Panc1 (cell line): ENCODE measurements at regions not wholly inside any gene's neighbourhood (a gene's known extent, or its start where the extent isn't known, plus 50 kb on each side); places are given as distances from the start of the nearest gene placed in this dataset.

Experiments
- POLR2AphosphoS5 ChIP-seq: IDR thresholded peaks from 2 replicates; pipeline ENCODE4 v1.6.1; 2012; ENCODE audit warnings: mild to moderate bottlenecking, low read depth, low read length, moderate library complexity
- SIN3A ChIP-seq: IDR thresholded peaks from 2 replicates; pipeline ENCODE4 v1.6.1; 2012; ENCODE audit warnings: low read depth, mild to moderate bottlenecking, low read length, moderate library complexity, borderline replicate concordance; ENCODE audit not compliant: insufficient read depth
- TF ChIP-seq, protein P1 (sequence below): fragments of 450-650 bp; IDR thresholded peaks from 2 replicates; pipeline ENCODE4 v1.5.1; 2017; ENCODE audit warnings: mild to moderate bottlenecking
- TF ChIP-seq, protein P2 (sequence below), 2 experiments: IDR thresholded peaks; 2 replicates each; pipeline ENCODE4 v1.6.1; 2011 to 2012; ENCODE audit warnings: low read depth in 2 of 2, control low read depth in 1 of 2, low read length in 1 of 2, mild to moderate bottlenecking in 1 of 2, moderate library complexity in 1 of 2; ENCODE audit not compliant: insufficient read depth in 1 of 2

DNA sequence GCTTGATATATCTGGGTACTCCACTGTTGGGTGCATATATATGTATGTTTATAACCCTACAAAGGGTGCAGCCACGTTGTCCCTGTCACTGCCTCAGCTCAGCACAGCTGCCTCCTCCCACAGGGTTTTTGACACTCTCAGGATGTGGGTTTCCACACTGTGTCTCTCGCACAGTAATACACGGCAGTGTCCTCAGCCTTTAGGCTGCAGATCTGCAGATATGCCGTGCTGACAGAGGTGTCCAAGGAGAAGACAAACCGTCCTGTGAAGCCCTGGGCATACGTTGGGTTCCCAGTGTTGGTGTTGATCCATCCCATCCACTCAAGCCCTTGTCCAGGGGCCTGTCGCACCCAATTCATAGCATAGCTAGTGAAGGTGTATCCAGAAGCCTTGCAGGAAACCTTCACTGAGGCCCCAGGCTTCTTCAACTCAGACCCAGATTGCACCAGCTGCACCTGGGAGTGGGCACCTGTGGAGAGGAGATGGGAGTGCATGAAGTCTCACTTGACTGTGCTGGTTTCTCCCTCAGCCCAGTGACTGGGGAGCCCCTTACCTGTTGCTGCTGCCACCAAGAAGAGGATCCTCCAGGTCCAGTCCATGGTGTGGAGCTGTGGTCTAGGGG, 498.7 kb downstream of the TMEM121 start:
- TF ChIP-seq, protein P1, sequence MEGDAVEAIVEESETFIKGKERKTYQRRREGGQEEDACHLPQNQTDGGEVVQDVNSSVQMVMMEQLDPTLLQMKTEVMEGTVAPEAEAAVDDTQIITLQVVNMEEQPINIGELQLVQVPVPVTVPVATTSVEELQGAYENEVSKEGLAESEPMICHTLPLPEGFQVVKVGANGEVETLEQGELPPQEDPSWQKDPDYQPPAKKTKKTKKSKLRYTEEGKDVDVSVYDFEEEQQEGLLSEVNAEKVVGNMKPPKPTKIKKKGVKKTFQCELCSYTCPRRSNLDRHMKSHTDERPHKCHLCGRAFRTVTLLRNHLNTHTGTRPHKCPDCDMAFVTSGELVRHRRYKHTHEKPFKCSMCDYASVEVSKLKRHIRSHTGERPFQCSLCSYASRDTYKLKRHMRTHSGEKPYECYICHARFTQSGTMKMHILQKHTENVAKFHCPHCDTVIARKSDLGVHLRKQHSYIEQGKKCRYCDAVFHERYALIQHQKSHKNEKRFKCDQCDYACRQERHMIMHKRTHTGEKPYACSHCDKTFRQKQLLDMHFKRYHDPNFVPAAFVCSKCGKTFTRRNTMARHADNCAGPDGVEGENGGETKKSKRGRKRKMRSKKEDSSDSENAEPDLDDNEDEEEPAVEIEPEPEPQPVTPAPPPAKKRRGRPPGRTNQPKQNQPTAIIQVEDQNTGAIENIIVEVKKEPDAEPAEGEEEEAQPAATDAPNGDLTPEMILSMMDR = no peak
- TF ChIP-seq, protein P2, sequence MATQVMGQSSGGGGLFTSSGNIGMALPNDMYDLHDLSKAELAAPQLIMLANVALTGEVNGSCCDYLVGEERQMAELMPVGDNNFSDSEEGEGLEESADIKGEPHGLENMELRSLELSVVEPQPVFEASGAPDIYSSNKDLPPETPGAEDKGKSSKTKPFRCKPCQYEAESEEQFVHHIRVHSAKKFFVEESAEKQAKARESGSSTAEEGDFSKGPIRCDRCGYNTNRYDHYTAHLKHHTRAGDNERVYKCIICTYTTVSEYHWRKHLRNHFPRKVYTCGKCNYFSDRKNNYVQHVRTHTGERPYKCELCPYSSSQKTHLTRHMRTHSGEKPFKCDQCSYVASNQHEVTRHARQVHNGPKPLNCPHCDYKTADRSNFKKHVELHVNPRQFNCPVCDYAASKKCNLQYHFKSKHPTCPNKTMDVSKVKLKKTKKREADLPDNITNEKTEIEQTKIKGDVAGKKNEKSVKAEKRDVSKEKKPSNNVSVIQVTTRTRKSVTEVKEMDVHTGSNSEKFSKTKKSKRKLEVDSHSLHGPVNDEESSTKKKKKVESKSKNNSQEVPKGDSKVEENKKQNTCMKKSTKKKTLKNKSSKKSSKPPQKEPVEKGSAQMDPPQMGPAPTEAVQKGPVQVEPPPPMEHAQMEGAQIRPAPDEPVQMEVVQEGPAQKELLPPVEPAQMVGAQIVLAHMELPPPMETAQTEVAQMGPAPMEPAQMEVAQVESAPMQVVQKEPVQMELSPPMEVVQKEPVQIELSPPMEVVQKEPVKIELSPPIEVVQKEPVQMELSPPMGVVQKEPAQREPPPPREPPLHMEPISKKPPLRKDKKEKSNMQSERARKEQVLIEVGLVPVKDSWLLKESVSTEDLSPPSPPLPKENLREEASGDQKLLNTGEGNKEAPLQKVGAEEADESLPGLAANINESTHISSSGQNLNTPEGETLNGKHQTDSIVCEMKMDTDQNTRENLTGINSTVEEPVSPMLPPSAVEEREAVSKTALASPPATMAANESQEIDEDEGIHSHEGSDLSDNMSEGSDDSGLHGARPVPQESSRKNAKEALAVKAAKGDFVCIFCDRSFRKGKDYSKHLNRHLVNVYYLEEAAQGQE (IDR thresholded peaks at IDR 0.05; ENCODE audit: insufficient read depth in 1 of 2, low read depth in 2 of 2, low read length in 1 of 2) = no peak
- no peak for TF ChIP-seq SIN3A
- no peak for TF ChIP-seq POLR2AphosphoS5
